Muscle layer of duodenum (tissue), 2 donors: ENCODE measurements at regions not wholly inside any gene's neighbourhood (a gene's known extent, or its start where the extent isn't known, plus 50 kb on each side); places are given as distances from the start of the nearest gene placed in this dataset.
"Not testable (repeated sequence)": the region's sequence is repeated elsewhere in the genome, so short reads cannot be mapped to it uniquely, and the experiment has no call there.

Experiments used
- H3K27ac ChIP-seq: one replicate; pipeline ENCODE4 v1.7.0; 2013; ENCODE audit warnings: mild to moderate bottlenecking, low read length
- H3K27me3 ChIP-seq: one replicate; pipeline ENCODE4 v1.7.0; 2013; ENCODE audit warnings: low read depth, mild to moderate bottlenecking, control low read depth, low read length
- H3K36me3 ChIP-seq, 2 donors: one replicate each; pipeline ENCODE4 v1.7.0; 2013; ENCODE audit warnings: low read length in 2 of 2, control low read depth in 1 of 2, mild to moderate bottlenecking in 1 of 2; ENCODE audit not compliant: insufficient read depth in 2 of 2, control insufficient read depth in 1 of 2
- H3K4me1 ChIP-seq, 2 donors: one replicate each; pipeline ENCODE4 v1.7.0; 2013; ENCODE audit warnings: low read length in 2 of 2, mild to moderate bottlenecking in 2 of 2, control low read depth in 1 of 2, moderate library complexity in 1 of 2; ENCODE audit not compliant: insufficient read depth in 2 of 2, control insufficient read depth in 1 of 2
- H3K4me3 ChIP-seq, 2 donors: one replicate each; pipeline ENCODE4 v1.7.0; 2013; ENCODE audit warnings: low read length in 2 of 2, low read depth in 1 of 2, mild to moderate bottlenecking in 1 of 2
- H3K9me3 ChIP-seq, 2 donors: one replicate each; pipeline ENCODE4 v1.7.0; 2013; ENCODE audit warnings: low read length in 2 of 2, control low read depth in 1 of 2, mild to moderate bottlenecking in 1 of 2; ENCODE audit not compliant: control insufficient read depth in 1 of 2
- donor health status: healthy.

DNA sequence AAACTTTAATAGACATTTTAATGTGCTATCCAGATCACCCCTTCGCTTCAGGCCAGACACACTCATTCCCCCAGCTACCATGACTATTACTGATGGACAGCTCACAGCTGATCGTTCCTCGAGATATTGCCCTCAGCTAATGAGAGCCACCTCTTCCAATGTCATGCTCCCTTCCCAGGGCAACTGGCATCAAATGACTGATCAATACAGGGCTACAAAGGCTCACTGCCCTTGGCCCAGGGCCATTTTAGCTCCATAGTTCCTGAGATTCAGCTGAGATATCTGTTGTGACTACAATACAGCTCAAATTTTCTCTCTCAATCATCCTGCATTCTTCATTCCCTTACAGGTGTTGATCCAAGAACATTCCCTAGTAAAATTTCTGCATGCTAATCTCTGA, 104.5 kb upstream of the PKN2 start:
- H3K4me3 ChIP-seq, result no peak overlapping the region
- H3K27ac ChIP-seq, result no peak overlapping the region
- no peaks in the 10 kb centered on the region for H3K9me3 ChIP-seq
- H3K27me3 ChIP-seq, result no peaks in the 10 kb centered on the region
- H3K36me3 ChIP-seq, result no peaks in the 10 kb centered on the region
- H3K4me1 ChIP-seq, result no peaks in the 10 kb centered on the region

DNA sequence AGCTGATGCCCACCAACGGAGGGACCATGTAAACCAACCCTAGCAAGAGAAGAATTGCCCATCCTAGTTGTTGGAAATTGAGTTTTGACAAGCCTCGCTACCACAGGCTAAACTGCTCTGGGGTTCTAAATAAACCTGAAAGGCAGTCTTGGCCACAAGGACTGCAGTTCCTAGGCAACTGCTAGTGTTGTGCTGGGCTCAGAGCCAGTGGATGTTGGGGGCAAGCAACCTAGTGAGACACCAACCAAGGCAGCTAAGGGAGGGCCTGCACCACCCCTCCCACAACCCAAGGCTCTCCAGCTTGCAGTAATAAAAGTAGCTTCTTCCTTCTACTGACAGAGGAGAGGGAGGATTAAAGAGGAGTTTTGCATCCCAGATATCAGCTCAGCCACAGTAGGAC, 102.4 kb upstream of the PKN2 start:
- Histone ChIP-seq H3K27ac (no peak overlapping the region), H3K27me3 (no peaks in the 10 kb centered on the region), H3K4me1 (no peaks in the 10 kb centered on the region), H3K36me3 (no peaks in the 10 kb centered on the region), H3K4me3 (no peak overlapping the region), H3K9me3 (no peaks in the 10 kb centered on the region)

DNA sequence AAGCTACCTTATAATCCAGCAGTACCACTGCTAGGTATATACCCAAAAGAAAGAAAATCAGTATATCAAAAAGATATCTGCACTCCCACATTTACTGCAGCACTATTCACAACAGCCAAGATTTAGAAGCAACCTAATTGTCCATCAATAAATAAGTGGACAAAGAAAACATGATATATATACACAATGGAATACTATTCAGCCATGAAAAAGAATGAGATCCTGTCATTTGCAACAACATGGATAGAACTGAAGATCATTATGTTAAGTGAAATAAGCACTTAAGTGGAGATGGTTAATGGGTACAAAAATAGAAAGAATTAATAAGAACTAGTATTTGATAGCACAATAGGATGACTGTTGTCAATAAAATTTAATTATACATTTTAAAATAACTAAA, 90.7 kb upstream of the PKN2 start:
- Histone ChIP-seq H3K4me1 (no peaks in the 10 kb centered on the region), H3K27me3 (no peaks in the 10 kb centered on the region), H3K9me3 (peaks cover 0 to 16% of the 10 kb centered on the region in 2 donors), H3K36me3 (no peaks in the 10 kb centered on the region), H3K4me3 (no peak overlapping the region), H3K27ac (no peak overlapping the region)

DNA sequence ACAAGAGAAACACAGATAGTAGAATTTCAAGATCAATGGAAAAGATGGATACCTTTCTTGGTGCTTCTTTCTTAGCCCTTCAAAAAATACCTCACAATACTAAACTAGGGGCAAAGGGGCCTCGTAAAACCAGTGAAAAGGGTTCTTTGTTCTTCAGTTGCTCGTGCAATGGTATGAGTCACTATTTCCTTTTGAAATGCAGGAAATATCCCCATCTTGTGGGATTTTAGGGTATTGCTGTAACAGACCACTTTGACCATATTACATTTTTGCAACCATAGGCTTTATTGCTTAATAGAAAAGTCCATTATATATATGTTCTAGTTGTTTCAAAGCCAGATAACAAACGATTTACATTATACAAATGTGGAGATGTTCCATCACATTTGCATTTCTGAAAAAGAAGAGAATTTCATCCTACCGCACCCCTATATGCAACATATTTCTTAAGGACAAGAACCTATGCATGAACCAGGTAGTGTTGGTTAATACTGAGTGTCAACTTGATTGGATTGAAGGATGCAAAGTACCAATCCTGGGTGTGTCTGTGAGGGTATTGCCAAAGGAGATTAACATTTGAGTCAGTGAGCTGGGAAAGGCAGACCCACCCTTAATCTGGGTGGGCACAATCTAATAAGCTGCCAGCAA, 88.6 kb upstream of the PKN2 start:
- H3K27me3 ChIP-seq, result no peaks in the 10 kb centered on the region

DNA sequence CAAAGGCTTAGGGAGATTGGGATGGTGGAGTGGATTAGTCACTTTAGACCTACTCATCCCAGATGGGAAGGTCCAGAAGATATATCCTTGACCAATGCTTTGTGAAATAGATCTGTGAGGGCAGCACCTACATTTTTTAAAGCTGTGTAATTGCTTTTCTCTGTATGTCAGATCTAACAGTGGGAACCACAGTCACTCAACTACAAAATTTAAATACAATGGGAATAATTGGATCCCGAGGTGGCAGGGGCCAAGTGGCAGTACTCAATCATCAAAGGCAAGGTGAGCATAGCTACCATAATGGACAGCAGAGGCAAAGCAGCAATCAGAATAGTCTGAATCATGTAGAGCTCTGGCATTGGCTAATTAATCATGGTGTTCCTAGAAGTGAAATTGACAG, 86.1 kb upstream of the PKN2 start:
- H3K36me3 ChIP-seq, H3K4me3 ChIP-seq, H3K4me1 ChIP-seq, H3K27me3 ChIP-seq, H3K27ac ChIP-seq: not testable (repeated sequence)
- H3K9me3 ChIP-seq, result peaks cover 0 to 12% of the 10 kb centered on the region in 2 donors

More for the DNA sequence above, 88.6 kb upstream of the PKN2 start:
- peaks cover 0 to 15% of the 10 kb centered on the region in 2 donors for H3K9me3 ChIP-seq
- H3K4me3 ChIP-seq, result no peak overlapping the region
- H3K36me3 ChIP-seq, result no peaks in the 10 kb centered on the region
- H3K27ac ChIP-seq, result no peak overlapping the region
- H3K4me1 ChIP-seq, result no peaks in the 10 kb centered on the region

DNA sequence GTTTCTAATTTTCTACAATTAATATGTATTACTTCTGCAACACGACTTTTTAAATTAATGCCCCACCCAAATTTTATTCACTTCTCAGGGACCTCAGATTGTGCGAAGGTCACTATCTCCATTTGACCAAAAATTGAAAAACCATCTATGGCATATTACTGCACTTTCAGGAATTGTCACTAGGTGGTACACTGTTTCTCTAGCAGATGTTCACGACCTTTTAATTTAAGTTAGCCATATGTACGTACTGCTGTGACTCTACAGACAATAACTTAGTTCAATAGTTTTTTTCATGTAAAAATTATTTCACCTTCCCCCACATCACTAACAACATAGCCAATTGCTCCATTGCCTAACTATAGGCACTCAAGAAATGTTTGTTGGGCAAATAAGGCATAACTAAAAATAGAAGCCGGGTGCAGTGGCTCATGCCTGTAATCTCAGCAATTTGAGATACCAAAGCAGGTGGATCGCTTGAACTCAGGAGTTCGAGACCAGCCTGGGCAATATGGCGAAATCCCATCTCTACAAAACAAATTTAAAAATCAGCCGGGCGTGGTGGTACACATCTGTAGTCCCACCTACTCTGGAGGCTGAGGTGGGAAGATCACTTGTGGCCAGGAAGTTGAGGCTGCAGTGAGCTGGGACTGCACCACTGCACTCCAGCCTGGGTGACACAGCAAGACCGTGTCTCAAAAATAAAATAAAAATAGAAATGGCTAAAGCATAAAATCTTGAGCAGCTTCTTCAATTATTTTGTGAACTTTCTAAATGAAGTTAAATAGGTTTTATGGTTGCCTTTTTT, 75.7 kb upstream of the PKN2 start:
- no peaks in the 10 kb centered on the region for H3K9me3 ChIP-seq
- no peaks in the 10 kb centered on the region for H3K36me3 ChIP-seq
- H3K27ac ChIP-seq, result no peak overlapping the region
- H3K27me3 ChIP-seq, result no peaks in the 10 kb centered on the region
- no peaks in the 10 kb centered on the region for H3K4me1 ChIP-seq
- H3K4me3 ChIP-seq, result no peak overlapping the region

DNA sequence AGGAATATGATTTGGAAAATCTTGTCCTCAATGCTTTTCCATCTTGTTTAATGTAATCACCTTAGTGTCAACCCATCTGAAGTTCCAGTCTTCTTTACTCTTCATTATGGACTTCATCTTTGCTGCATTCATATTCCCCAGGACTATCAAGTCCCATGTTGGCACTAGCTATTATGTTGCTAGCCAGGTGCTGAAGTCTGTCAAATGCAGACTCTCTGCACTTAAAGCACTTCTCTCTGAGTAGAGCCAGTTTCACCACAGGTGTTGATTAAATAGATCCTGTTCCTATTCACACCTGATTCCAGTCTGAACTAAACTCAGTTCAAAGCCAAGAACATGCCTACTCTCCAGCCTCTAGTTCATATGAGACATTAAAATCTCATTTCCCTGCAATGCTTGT, 75.0 kb upstream of the PKN2 start:
- Histone ChIP-seq H3K4me3 (no peak overlapping the region), H3K27me3 (no peaks in the 10 kb centered on the region), H3K36me3 (no peaks in the 10 kb centered on the region), H3K27ac (no peak overlapping the region), H3K4me1 (no peaks in the 10 kb centered on the region), H3K9me3 (no peaks in the 10 kb centered on the region)

DNA sequence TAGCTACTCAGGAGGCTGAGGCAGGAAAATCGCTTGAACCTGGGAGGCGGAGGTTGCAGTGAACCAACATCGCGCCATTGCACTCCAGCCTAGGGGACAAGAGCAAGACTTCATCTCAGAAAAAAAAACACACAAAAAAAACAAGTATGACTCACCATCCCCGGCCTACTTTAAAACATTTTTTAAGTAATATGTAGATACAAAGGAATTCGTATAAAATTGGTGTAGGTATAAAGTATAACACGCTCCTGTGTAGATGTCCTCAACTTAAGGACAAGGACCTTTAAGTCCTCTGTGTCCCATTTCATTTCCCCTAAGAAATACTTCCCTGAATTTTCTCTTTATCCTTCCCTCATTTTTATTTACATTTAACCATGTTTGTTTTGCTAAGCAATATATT, 73.4 kb upstream of the PKN2 start:
- no peaks in the 10 kb centered on the region for H3K27me3 ChIP-seq
- H3K27ac ChIP-seq, result no peak overlapping the region
- H3K4me3 ChIP-seq, result no peak overlapping the region

DNA sequence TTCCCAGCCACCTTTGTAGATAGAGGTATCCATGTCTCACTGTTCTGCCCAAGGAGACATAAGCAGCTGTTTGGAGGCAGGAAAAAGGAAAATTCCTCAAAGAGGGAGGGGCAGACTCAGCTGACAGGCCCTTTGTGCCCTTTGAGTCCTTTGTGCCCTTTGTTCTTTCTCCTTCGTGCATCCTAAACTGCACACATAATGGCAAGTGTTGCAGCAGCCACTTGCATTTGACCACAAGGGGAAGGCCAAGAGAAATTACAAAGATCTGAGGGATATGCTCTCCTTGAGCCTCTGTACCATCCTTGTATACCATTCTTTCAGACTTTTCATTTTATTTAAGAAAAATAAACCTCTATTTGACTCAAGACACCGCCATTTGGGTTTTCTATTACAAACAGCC, 71.8 kb upstream of the PKN2 start:
- H3K36me3 ChIP-seq, result no peaks in the 10 kb centered on the region
- H3K4me1 ChIP-seq, result no peaks in the 10 kb centered on the region
- no peak overlapping the region for H3K4me3 ChIP-seq
- H3K27me3 ChIP-seq, result no peaks in the 10 kb centered on the region
- no peaks in the 10 kb centered on the region for H3K9me3 ChIP-seq
- no peak overlapping the region for H3K27ac ChIP-seq

More for the DNA sequence above, 73.4 kb upstream of the PKN2 start:
- Histone ChIP-seq H3K4me1 (no peaks in the 10 kb centered on the region), H3K36me3 (no peaks in the 10 kb centered on the region), H3K9me3 (no peaks in the 10 kb centered on the region)

DNA sequence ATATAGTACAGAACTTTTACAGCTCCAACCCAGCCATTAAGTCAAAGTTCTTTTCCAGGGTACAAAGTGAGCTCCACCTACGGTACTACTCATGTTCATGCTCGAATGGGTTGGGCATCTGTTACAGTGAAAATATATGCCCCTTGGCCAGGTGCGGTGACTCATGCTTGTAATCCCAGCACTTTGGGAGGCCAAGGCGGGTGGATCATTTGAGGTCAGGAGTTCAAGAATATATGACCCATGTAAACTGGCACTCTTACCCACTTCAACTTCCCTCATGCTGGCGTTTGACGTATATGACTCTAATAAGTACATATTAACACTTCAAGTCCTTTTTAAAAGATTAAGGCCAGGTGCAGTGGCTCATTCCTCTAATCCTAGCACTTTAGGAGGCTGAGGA, 71.3 kb upstream of the PKN2 start:
- H3K36me3 ChIP-seq, result no peaks in the 10 kb centered on the region
- no peaks in the 10 kb centered on the region for H3K9me3 ChIP-seq
- no peak overlapping the region for H3K4me3 ChIP-seq
- H3K27me3 ChIP-seq, result no peaks in the 10 kb centered on the region
- no peaks in the 10 kb centered on the region for H3K4me1 ChIP-seq
- H3K27ac ChIP-seq, result no peak overlapping the region

DNA sequence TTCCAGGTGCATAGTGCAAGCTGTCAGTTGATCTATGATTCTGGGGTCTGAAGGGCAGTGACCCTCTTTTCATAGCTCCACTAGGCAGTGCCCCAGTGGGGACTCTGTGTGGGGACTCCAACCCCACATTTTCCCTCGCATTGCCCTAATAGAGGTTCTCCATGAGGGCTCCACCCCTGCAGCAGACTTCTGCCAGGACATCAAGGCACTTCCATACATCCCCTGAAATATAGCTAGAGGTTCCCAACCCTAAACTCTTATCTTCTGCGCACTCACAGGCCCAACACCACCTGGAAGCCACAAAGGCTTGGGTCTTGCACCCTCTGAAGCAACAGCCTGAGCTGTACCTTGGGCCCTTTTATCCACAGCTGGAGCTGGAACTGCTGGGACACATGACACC, 65.7 kb upstream of the PKN2 start:
- Histone ChIP-seq H3K9me3 (peaks cover 7 to 12% of the 10 kb centered on the region in 2 donors), H3K27me3 (no peaks in the 10 kb centered on the region), H3K4me3 (no peak overlapping the region), H3K36me3 (no peaks in the 10 kb centered on the region), H3K4me1 (no peaks in the 10 kb centered on the region), H3K27ac (no peak overlapping the region)

DNA sequence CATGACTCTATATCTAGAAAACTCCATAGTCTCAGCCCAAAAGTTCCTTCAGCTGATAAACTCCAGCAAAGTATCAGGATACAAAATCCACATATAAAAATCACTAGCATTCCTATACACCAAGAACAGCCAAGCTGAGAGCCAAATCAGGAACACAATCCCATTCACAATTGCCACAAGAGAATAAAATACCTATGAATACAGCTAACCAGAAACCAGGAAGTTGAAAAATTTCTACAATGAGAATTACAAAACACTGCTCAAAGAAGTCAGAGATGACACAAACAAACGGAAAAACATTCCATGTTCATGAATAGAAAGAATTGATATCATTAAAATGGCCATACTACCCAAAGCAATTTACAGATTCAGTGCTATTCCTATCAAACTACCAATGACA, 61.0 kb upstream of the PKN2 start:
- not testable (repeated sequence) for H3K4me1 ChIP-seq, H3K27ac ChIP-seq, H3K36me3 ChIP-seq, H3K27me3 ChIP-seq, H3K4me3 ChIP-seq
- peaks cover 6 to 11% of the 10 kb centered on the region in 2 donors for H3K9me3 ChIP-seq
